ENCODE measurements at regions not wholly inside any gene's neighbourhood (a gene's known extent, or its start where the extent isn't known, plus 50 kb on each side); places are given as distances from the start of the nearest gene placed in this dataset.

- DNase-seq (ENCODE audit: low spot score): no peak
Observed at GRCh38 chr2:81250270-81250669, 945.7 kb upstream of the LRRTM1 start.

GRCh38 chr2:81249152-81249551, 944.6 kb upstream of the LRRTM1 start:
- no peak for DNase-seq (ENCODE audit: low spot score)

- peak; percentile 15 for DNase-seq (ENCODE audit: low spot score)
Observed at GRCh38 chr2:81247648-81248047, 943.1 kb upstream of the LRRTM1 start.

GRCh38 chr2:81242501-81242900, 937.9 kb upstream of the LRRTM1 start:
- no peak for DNase-seq (ENCODE audit: low spot score)

GRCh38 chr2:81238462-81238861, 933.9 kb upstream of the LRRTM1 start:
- no peak for DNase-seq (ENCODE audit: low spot score)

GRCh38 chr2:81235601-81236000, 931.0 kb upstream of the LRRTM1 start:
- no peak for DNase-seq (ENCODE audit: low spot score)

GRCh38 chr2:81234711-81235110, 930.2 kb upstream of the LRRTM1 start:
- no peak for DNase-seq (ENCODE audit: low spot score)

- DNase-seq (ENCODE audit: low spot score): no peak
Observed at GRCh38 chr2:81225756-81226155, 921.2 kb upstream of the LRRTM1 start.

- DNase-seq (ENCODE audit: low spot score): no peak
Observed at GRCh38 chr2:81213598-81213997, 909.0 kb upstream of the LRRTM1 start.

- peak; percentile 56 for DNase-seq (ENCODE audit: low spot score)
Observed at GRCh38 chr2:81206216-81206615, 901.7 kb upstream of the LRRTM1 start.

GRCh38 chr2:81196933-81197628, 892.5 kb upstream of the LRRTM1 start:
- DNase-seq (ENCODE audit: low spot score): no peak

GRCh38 chr2:81196383-81196851, 891.9 kb upstream of the LRRTM1 start:
- no peak for DNase-seq (ENCODE audit: low spot score)

GRCh38 chr2:81195774-81196382, 891.3 kb upstream of the LRRTM1 start:
- no peak for DNase-seq (ENCODE audit: low spot score)

- no peak for DNase-seq (ENCODE audit: low spot score)
Observed at GRCh38 chr2:81195017-81195773, 890.6 kb upstream of the LRRTM1 start.

GRCh38 chr2:81194581-81194980, 890.0 kb upstream of the LRRTM1 start:
- DNase-seq (ENCODE audit: low spot score): no peak

GRCh38 chr2:81194176-81194575, 889.6 kb upstream of the LRRTM1 start:
- DNase-seq (ENCODE audit: low spot score): no peak

- DNase-seq (ENCODE audit: low spot score): no peak
Observed at GRCh38 chr2:81181845-81182244, 877.3 kb upstream of the LRRTM1 start.

GRCh38 chr2:81171447-81171846, 866.9 kb upstream of the LRRTM1 start:
- no peak for DNase-seq (ENCODE audit: low spot score)

GRCh38 chr2:81163583-81163982, 859.0 kb upstream of the LRRTM1 start:
- no peak for DNase-seq (ENCODE audit: low spot score)

- no peak for DNase-seq (ENCODE audit: low spot score)
Observed at GRCh38 chr2:81158505-81158904, 854.0 kb upstream of the LRRTM1 start.

- no peak for DNase-seq (ENCODE audit: low spot score)
Observed at GRCh38 chr2:81148323-81148722, 843.8 kb upstream of the LRRTM1 start.

- DNase-seq (ENCODE audit: low spot score): no peak
Observed at GRCh38 chr2:81136296-81136695, 831.7 kb upstream of the LRRTM1 start.

GRCh38 chr2:81097361-81097760, 792.8 kb upstream of the LRRTM1 start:
- DNase-seq (ENCODE audit: low spot score): no peak
